Spleen (tissue), 11 donors: ENCODE measurements at regions not wholly inside any gene's neighbourhood (a gene's known extent, or its start where the extent isn't known, plus 50 kb on each side); places are given as distances from the start of the nearest gene placed in this dataset.

Experiments used
- DNase-seq: peaks from one replicate; pipeline ENCODE4 v3.0.0-alpha.2; 2020
- H3K27ac ChIP-seq, 8 donors: fragments of 200-600 bp; sonication (generic) in 7 of 8; 1 replicate in 4 of 8; 2 replicates in 4 of 8; pipeline versions ENCODE4 v1.5.0 to v1.8.0; 2016 to 2021; ENCODE audit warnings: inconsistent platforms in 4 of 8, mild to moderate bottlenecking in 4 of 8, moderate library complexity in 1 of 8
- H3K27me3 ChIP-seq, 7 donors: fragments of 200-600 bp; sonication (generic) in 6 of 7; replicated peaks in 1 of 7; 1 replicate in 4 of 7; 2 replicates in 3 of 7; pipeline versions ENCODE4 v1.5.0 to v1.8.0; 2016 to 2021; ENCODE audit warnings: inconsistent platforms in 3 of 7, mild to moderate bottlenecking in 1 of 7
- H3K36me3 ChIP-seq, 6 donors: fragments of 200-600 bp; sonication (generic) in 5 of 6; 1 replicate in 4 of 6; 2 replicates in 2 of 6; pipeline versions ENCODE4 v1.5.0 to v1.8.0; 2016 to 2021; ENCODE audit warnings: inconsistent platforms in 2 of 6
- H3K4me1 ChIP-seq, 6 donors: fragments of 200-600 bp; sonication (generic) in 5 of 6; 1 replicate in 3 of 6; 2 replicates in 3 of 6; pipeline versions ENCODE4 v1.5.0 to v1.8.0; 2016 to 2021; ENCODE audit warnings: inconsistent platforms in 3 of 6
- H3K4me3 ChIP-seq, 8 donors: fragments of 200-600 bp; sonication (generic) in 7 of 8; 1 replicate in 4 of 8; 2 replicates in 4 of 8; pipeline versions ENCODE4 v1.5.0 to v1.8.0; 2016 to 2021; ENCODE audit warnings: inconsistent platforms in 4 of 8, mild to moderate bottlenecking in 4 of 8, moderate library complexity in 2 of 8
- H3K9me3 ChIP-seq, 8 donors: fragments of 200-600 bp; sonication (generic) in 7 of 8; 1 replicate in 4 of 8; 2 replicates in 4 of 8; pipeline versions ENCODE4 v1.5.0 to v1.8.0; 2016 to 2021; ENCODE audit warnings: inconsistent platforms in 4 of 8
- POLR2A ChIP-seq, 3 donors: fragments of 450-650 bp; IDR thresholded peaks; one replicate each; pipeline ENCODE4 v1.5.1; 2017; ENCODE audit warnings: antibody characterized with exemption in 3 of 3, mild to moderate bottlenecking in 1 of 3
- POLR2AphosphoS5 ChIP-seq, 3 donors: sonication (generic); formaldehyde crosslinking; IDR thresholded peaks; one replicate each; pipeline ENCODE4 v1.5.1; 2017; ENCODE audit warnings: antibody characterized with exemption in 3 of 3
- WGBS, 5 donors: extraction: QIAGEN DNeasy Blood & Tissue Kit in 3 of 5; methylation state at CpG; one replicate each; pipeline versions ENCODE4 v1.1.5 to v1.1.7; 2013 to 2018; 5-methylcytosine and 5-hydroxymethylcytosine counted together
- intact Hi-C: fragments of 100-400 bp; cut with DNase I; formaldehyde crosslinking; loops from one replicate; pipeline ENCODE4 v1.15.0; 2023; ENCODE audit warnings: low total_unique reads
- TF ChIP-seq, protein P1 (sequence below), 11 experiments: fragments of 200-600 bp in 7 of 11; fragments of 450-650 bp in 4 of 11; sonication (generic) in 4 of 11; IDR thresholded peaks in 8 of 11; conservative IDR thresholded peaks in 3 of 11; 1 replicate in 7 of 11; 2 replicates in 4 of 11; pipeline versions ENCODE4 v1.4.0 to v1.8.0; 2016 to 2021; ENCODE audit warnings: antibody characterized with exemption in 11 of 11, inconsistent platforms in 4 of 11, mild to moderate bottlenecking in 1 of 11
- donor health status: healthy with polysubstance abuse.
- donor health status: DM: no; HTN: no; CAD: no; lungs with moderate emphysema.
- donor health status: DM: no; HTN: no; CAD: no.
- donor health status: Bipolar disorder and iron deficiency.
- donor health status: healthy.
- donor health status: DM: no; HTN: no; CAD: no.
- donor health status: DM: yes; HTN: yes; CAD: no.

DNA sequence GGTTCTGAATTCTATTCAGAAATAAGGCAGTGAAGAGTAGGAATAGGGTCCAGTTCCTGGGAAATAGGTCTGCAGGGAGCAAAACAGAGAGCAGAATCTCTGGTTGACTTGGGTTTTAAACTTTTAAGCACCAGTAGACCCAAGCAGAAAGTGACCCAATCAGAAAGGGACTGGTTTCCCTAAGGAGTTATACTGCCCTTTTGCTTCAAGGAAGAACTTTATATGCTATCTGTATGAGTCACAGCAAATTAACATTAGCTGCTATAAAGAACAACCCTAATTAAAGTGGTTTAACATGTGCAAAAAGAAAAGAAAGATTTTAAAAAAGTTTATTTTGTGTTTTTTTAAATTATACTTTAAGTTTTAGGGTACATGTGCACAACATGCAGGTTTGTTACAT lies 263.6 kb upstream of the EMCN start:
- Histone ChIP-seq H3K9me3 (peaks cover 0 to 10% (median 0%) of the 10 kb centered on the region in 8 donors), H3K4me3 (no peak overlapping the region), H3K4me1 (no peaks in the 10 kb centered on the region), H3K27ac (no peak overlapping the region), H3K27me3 (no peaks in the 10 kb centered on the region), H3K36me3 (no peaks in the 10 kb centered on the region)
- TF ChIP-seq, protein P1, sequence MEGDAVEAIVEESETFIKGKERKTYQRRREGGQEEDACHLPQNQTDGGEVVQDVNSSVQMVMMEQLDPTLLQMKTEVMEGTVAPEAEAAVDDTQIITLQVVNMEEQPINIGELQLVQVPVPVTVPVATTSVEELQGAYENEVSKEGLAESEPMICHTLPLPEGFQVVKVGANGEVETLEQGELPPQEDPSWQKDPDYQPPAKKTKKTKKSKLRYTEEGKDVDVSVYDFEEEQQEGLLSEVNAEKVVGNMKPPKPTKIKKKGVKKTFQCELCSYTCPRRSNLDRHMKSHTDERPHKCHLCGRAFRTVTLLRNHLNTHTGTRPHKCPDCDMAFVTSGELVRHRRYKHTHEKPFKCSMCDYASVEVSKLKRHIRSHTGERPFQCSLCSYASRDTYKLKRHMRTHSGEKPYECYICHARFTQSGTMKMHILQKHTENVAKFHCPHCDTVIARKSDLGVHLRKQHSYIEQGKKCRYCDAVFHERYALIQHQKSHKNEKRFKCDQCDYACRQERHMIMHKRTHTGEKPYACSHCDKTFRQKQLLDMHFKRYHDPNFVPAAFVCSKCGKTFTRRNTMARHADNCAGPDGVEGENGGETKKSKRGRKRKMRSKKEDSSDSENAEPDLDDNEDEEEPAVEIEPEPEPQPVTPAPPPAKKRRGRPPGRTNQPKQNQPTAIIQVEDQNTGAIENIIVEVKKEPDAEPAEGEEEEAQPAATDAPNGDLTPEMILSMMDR (IDR thresholded peaks at IDR 0.05 in 8 of 11, conservative IDR thresholded peaks at IDR 0.05 in 3 of 11), result no peak
- TF ChIP-seq POLR2A (IDR thresholded peaks at IDR 0.05) (no peak), POLR2AphosphoS5 (IDR thresholded peaks at IDR 0.05) (no peak)
- intact Hi-C loops, result no loop called here
- DNase-seq, result no peak

DNA sequence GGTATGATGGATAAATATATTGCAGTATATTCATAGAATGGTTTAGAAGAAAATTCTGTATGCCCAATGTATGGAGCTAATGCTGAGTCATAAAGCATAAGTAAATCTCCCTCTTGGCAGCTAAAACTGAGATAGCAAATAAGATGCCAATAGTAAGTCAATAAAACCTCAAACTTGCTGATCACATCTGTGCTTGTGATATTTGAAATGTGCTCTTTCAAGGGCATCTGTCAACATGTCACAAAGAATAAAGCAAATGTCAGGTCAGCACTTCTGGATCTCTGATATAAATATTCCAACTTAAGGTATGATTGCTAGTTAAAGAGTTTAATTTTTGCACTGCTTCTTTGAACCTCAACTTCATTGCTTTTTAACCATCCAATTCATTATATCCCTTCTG lies 262.3 kb upstream of the EMCN start:
- H3K27ac ChIP-seq, result no peak overlapping the region
- H3K9me3 ChIP-seq, result peaks cover 0 to 23% (median 5%) of the 10 kb centered on the region in 8 donors
- H3K36me3 ChIP-seq, result no peaks in the 10 kb centered on the region
- no peaks in the 10 kb centered on the region for H3K27me3 ChIP-seq
- H3K4me3 ChIP-seq, result no peak overlapping the region
- H3K4me1 ChIP-seq, result no peaks in the 10 kb centered on the region
- TF ChIP-seq POLR2AphosphoS5 (IDR thresholded peaks at IDR 0.05), result no peak
- TF ChIP-seq, protein P1 (IDR thresholded peaks at IDR 0.05 in 8 of 11, conservative IDR thresholded peaks at IDR 0.05 in 3 of 11), result no peak
- TF ChIP-seq POLR2A (IDR thresholded peaks at IDR 0.05), result no peak
- intact Hi-C loops, result no loop called here
- no peak for DNase-seq

DNA sequence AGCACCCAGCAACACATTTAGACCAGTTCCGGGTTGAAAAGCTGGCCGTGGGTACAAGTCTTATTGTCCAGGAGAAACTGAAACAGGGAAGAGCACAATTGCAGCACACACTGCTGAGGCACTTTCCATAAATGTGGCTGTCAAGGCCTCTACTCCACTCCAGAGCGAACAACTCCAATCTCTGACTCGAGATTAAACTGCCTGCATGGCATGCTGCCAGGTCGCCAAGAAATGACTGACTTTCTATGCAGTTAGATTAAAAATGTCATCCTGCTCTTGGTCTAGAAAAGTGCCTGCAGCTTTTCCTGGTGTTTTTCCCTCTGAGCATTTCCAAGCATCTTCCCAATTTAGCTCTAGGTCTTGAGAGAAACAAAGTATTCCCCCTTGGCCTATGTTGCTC lies 260.6 kb upstream of the EMCN start:
- H3K27me3 ChIP-seq, result no peaks in the 10 kb centered on the region
- no peak overlapping the region for H3K4me3 ChIP-seq
- intact Hi-C loops, result no loop called here
- H3K27ac ChIP-seq, result no peak overlapping the region
- TF ChIP-seq, protein P1 (IDR thresholded peaks at IDR 0.05 in 8 of 11, conservative IDR thresholded peaks at IDR 0.05 in 3 of 11), result no peak
- TF ChIP-seq POLR2AphosphoS5 (IDR thresholded peaks at IDR 0.05), result no peak
- TF ChIP-seq POLR2A (IDR thresholded peaks at IDR 0.05), result no peak
- H3K36me3 ChIP-seq, result no peaks in the 10 kb centered on the region
- no peak for DNase-seq
- H3K4me1 ChIP-seq, result no peaks in the 10 kb centered on the region
- H3K9me3 ChIP-seq, result peaks cover 0 to 38% (median 11%) of the 10 kb centered on the region in 8 donors
- 77 to 88% (median 78%) methylated on average over 5 of the region's 5 CpGs for WGBS, 5 donors

DNA sequence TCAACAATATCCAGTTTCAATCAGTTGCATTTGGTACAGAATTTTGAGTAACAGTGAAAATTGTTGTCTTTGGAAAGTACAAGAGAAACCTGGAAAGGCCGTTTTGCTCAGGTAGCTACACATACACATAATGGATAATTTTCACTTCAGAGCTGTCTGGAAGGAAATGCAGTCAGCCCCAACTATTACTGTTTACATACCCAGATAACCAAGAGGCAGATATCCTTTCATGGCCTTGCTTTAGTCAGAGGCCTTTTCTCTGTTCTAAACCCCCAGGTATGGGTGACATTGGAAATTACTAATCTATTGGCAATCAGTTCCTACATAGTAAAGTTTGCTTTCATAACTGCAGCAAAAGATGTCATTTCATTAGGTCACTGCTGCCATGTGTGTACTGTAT lies 244.9 kb upstream of the EMCN start:
- no peak overlapping the region for H3K4me3 ChIP-seq
- intact Hi-C loops, result no loop called here
- no peak for TF ChIP-seq POLR2A (IDR thresholded peaks at IDR 0.05)
- TF ChIP-seq, protein P1 (IDR thresholded peaks at IDR 0.05 in 8 of 11, conservative IDR thresholded peaks at IDR 0.05 in 3 of 11), result no peak
- no peak for TF ChIP-seq POLR2AphosphoS5 (IDR thresholded peaks at IDR 0.05)
- H3K9me3 ChIP-seq, result peaks cover 0 to 34% (median 14%) of the 10 kb centered on the region in 8 donors
- H3K36me3 ChIP-seq, result no peaks in the 10 kb centered on the region
- no peaks in the 10 kb centered on the region for H3K27me3 ChIP-seq
- DNase-seq, result no peak
- no peak overlapping the region for H3K27ac ChIP-seq
- H3K4me1 ChIP-seq, result no peaks in the 10 kb centered on the region
- WGBS, 5 donors, result 68 to 88% (median 73%) methylated on average over 1 of the region's 1 CpG
